ENCODE measurements at regions not wholly inside any gene's neighbourhood (a gene's known extent, or its start where the extent isn't known, plus 50 kb on each side); places are given as distances from the start of the nearest gene placed in this dataset.

GRCh38 chr5:57802131-57802530, 319.5 kb upstream of the ACTBL2 start:
- TF ChIP-seq CTCF (conservative IDR thresholded peaks at IDR 0.05) (no peak), ZFX (IDR thresholded peaks at IDR 0.05) (no peak)
